Stimulated activated CD4-positive, alpha-beta T cell treated with anti-CD3 and anti-CD28 coated beads, Interleukin-2, amount 100 ng/mL, for 48 hours (primary cell): ENCODE measurements at regions not wholly inside any gene's neighbourhood (a gene's known extent, or its start where the extent isn't known, plus 50 kb on each side); places are given as distances from the start of the nearest gene placed in this dataset.

Experiments used
- DNase-seq, 2 donors: peaks; one replicate each; pipeline ENCODE4 v3.0.0-alpha.2; 2020

DNA sequence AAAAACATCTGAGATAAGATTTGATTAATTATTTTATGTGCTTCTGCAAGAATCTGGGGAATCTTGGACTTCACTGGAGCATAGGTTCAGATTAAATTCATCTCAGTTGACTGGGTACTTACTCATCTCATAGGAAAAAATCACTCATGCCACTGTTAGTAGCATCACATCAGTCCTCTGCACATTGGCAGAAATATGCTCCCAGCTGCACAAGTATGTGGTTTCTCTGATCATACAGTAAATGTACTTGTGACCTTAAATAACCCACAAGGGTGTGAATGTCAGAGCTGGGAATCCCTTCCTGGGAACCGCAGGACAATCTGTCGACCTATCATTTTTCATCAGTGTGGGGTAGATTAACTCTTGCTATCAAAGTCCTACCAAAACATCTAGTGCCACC is 203.7 kb upstream of the SLC24A2 start:
- DNase-seq: no peak

DNA sequence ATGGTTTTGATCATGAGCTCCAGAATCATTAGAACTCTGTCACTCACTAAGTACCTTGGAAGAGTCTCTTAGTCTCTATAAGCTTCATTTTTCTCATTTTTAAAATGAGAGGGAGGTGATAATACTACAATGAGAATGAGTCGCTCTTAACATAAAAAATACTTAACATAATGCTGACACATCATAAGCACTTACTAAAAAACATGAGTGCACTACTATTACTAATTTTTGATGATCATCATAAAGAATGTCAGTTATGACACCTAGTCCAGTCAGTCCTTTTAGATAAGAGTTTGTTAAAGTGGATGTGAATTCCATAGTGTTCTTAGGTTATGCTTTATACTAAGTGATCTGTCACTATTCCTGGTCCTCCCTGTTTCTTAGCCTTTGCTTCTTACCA is 200.4 kb upstream of the SLC24A2 start:
- no peak for DNase-seq

DNA sequence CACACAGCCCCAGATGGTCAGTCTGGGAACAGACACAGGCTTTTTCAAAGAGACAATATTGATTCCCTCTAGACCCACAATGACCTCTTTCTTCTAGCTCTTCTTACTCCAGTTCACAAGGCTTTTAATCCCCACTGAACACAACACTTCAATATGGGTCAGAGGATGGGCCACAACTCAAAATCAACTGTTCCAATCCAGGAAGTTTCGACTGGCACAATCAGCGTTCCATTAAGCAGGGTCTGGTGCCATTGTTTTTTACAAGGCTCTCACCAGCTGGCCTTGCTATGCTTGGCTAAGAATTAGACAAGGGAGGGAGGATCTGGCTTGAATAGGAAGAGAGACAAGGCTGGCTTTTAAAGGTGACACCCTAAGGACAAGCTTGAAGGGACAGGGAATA is 199.4 kb upstream of the SLC24A2 start:
- DNase-seq: no peak

DNA sequence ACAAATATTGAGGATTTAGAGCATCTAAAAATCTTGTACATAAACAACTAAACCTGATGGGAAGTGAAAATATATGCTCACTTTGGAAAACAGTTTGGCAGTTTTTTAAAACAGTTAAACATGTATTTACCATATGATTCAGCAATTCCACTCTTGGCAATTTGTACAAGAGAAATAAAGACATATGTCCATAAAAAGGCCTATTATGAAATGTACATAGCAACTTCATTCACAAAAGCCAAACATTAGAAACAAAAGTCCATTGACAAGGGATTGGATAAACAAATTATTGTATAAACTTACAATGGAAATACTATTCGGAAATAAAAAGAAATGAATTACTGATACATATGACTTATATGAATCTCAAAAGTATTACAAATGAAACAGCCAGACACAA is 196.2 kb upstream of the SLC24A2 start:
- DNase-seq: no peak

DNA sequence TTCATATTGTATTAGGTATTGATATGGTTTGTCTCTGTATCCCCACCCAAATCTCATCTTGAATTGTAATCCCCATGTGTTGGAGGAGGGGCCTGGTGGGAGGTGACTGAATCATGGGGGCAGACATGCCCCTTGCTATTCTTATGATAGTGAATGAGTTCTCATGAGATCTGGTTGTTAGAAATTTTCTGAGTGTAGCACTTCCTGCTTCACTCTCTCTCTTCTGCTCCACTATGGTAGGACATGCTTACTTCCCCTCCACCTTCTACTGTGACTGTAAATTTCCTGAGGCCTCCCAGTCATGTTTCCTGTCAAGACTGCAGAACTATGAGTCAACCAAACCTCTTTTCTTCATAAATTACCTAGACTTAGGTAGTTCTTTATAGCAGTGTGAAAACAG is 187.4 kb upstream of the SLC24A2 start:
- no peak for DNase-seq

DNA sequence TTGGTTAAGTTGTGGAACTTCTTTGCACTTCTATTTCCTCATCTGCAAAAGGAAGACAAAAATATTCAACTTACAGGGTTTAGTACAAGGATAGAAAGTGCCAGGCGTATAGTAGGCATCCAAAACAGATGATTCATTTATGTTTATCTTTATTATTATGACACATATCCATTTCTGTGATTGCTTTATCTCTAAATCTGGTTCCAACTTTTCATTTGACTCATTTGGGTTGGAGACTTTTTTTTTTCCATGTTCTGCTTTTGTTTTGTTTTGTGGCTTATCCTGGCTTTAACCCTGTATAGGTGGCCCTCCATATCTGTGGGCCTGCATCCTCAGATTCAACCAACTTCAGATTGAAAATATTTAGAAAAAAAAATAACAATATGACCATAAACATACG is 186.7 kb upstream of the SLC24A2 start:
- no peak for DNase-seq

DNA sequence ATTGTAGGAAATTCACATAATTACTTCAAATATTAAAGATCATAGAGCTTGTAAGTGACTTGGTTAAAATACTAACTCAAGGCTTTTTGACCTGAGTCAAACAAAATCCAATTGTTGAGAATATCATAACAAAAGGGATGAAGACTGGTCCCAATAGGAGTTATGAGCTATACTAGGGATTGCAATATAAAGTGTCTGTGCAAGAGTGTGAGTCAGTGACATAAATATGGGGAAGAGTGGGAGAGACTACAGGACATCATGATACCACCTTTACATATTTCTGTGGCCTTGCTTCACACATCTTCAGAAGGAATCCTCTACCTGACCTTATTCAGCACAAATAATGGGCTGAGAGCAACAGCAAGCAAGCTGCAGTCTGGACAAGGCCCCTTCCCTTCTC is 180.9 kb upstream of the SLC24A2 start:
- DNase-seq: no peak

DNA sequence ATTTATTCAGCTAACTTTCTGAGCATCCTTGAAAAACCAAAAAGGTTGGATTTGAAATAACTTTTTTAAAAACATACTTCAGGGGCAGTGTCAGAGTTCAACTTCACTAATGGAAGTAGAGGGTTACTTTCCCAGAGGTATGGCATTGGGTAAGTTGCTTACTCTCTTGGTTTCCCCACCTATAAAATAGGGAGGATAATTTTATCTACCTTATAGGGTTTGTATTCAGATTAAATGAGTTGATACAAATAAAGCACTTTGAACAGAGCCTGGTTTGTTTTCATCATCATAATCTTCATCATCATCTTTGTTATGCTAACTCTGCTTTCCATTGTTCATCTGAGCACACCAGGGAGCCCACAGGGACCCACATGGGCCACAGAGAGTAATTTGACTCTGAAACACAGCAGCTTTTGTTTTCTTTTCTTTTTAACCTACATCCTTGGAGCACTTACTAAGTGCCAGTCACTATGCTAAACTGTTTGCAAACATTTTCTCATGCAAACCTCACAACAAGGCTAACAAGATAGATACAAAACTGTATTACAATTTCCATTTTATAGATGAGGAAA is 179.1 kb upstream of the SLC24A2 start:
- DNase-seq: no peak

DNA sequence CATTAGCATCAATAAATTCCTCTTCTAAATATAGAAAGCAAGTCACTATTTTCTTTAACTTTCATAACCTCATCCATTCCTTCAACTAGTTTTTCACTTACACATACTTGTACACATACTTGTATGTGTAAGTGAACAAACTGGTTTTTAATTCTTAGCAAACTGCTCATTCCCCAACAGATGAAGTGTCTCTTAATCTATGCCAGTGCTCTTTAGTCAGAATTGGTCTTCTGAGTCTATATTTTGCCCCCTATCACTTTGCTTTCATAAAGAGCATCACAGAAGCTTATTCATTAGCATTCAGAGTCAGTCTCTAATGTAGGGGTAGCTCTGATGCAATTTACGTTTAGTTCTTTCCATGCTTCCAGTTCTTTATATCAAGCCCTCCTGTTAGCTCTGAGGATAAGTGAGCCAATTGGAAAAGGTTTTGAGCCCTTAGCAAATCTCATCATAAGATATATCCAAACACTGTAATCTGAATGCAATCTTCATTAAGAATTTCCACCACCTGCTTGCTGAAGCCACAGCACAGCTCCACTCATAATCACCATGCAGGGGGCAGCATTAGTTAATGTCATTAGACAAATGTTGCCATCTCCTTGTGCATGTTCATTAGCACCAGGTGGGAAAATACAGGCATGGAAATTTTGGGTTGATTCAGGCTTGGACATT is 178.5 kb upstream of the SLC24A2 start:
- DNase-seq: no peak

DNA sequence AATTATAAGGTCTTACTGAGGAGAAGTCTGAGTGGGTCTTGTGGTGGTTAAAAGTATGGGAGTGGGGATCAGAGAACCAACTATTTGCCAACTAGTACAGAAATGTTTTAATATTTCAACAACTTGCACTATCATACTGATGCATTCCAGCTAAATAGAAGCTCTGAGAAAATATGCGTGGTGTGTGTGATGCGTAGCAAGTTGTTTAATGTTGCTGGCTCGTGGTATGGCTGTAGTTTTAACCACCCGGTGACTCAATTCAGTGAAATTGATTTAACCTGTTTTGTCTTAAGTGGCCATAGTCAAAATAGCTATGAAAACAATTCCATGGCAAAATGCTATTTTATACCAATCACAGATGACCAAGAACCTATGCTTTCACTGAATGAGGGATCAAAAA is 176.5 kb upstream of the SLC24A2 start:
- DNase-seq: no peak

DNA sequence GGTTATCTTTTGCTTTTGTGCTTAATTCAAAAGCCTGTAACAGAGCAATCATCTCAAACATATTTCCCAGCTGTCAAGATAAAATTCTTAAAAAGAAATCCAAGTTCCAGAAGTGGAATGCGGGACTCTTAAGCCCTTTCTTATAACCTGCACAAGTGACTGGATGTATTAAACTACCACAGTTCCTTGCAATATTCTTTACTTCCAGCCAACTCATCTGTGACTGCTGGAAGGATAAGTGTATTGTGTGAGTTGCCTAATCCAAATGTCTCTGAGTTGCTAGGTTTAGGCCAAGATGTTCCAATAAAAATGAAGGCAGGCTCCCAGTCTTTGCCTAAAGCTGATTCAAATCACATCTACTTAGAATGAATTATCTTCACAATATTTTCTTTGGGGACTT is 159.2 kb upstream of the SLC24A2 start:
- no peak for DNase-seq

DNA sequence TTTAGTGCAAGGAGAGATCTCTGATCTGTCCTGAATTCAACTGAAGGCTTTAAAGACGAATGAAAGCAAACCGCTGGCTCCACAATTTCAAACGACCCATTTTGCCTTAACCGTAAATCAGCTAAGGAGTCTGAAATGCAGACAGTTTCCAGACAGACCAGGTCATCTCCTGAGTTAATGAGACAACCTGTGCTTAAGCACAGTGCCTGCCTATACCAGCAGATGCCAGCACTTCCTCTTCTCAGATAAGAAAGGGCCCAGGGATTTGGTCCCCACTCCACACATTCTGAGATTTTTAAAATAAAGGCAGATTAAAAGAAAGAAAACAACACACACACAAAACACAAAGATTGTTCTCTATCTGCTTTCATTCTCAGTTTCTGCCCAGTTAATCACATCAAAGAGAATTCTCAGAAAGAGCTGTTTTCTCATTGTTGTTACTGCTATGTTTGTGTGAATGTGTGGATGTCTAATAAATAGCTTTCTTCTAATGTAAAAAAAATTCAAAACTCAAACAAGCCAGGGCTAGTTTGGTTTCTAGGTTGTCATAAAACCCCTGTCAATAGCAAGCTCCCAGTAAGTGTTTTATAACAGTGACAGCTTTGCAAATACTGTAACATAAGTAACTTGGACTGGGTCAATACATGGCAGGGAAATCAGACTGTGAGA is 157.7 kb upstream of the SLC24A2 start:
- no peak for DNase-seq

DNA sequence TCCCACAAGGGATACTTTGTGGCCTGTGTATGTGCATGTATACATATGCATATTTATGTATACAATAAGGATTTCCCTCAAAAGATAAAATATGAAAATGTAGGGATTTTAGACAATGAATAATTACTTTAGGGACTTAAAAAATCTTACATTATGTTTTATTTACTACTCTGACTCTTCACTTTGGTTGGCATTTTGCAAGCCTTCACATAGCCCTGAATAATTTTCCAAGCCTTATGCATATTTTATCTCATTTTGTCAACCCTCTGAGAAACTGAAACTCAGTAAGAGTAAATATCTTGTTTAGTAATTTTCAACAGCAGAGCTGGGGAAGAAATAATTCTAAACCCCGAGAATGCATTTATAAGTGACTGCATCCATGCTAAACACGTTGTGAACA is 153.0 kb upstream of the SLC24A2 start:
- DNase-seq: no peak

DNA sequence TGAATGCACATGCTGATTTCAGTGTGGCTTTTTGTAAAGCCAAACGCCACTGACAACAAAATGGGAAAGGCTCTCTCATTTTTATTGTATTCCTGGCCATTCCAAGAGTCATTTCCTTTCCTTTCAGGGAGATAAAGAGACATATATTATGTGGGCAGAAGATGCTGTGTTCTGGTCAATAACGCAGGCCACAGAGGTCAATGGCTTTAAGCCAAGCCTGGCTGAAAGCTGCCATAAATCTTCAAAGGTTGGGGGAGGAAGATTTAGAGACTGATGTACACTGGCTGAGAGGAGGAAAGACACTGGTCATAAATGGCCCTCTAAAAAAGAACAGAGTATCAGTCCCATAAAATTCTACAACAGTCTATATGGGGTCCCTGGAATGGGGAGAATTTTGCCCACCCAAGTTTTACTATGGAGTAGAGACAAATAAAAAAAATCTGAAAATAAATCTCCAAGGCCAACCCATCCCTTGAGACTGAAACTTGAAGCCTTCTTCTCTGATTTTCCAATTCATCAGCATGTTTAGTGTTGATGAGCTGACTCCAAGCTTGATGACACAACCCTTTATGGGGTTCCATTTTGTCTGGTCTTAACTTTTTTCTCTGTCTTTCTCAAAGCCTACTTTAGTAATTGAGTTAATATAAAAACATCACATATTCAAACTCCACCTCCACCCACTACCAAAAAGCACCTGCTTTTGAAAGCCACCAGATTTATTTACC is 152.1 kb upstream of the SLC24A2 start:
- DNase-seq: no peak

DNA sequence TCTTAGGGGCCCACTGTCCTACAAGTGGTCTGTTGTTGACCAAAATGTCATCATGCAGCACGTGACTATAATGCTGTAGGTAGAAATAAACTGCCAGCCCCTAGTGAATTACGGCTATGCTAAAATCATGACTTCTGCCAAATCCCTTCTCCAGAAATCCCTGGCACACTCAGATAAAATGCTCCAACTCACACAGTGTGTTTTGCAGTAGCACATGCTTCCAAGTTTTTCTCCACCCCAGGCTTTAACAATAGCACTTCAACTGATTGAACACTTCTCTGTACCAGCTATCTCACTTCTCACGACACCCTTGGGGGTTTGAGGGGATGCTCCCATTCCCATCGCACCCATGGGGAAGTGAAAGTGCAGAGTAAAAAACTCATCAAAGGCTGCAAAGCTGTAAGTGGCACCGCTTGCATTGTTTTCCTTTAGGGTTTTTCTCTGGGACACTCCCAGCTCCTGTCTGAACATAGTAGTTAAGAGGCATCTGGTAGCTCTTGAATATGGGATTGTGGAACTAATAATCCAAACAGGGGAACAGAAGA is 151.0 kb upstream of the SLC24A2 start:
- DNase-seq: no peak

DNA sequence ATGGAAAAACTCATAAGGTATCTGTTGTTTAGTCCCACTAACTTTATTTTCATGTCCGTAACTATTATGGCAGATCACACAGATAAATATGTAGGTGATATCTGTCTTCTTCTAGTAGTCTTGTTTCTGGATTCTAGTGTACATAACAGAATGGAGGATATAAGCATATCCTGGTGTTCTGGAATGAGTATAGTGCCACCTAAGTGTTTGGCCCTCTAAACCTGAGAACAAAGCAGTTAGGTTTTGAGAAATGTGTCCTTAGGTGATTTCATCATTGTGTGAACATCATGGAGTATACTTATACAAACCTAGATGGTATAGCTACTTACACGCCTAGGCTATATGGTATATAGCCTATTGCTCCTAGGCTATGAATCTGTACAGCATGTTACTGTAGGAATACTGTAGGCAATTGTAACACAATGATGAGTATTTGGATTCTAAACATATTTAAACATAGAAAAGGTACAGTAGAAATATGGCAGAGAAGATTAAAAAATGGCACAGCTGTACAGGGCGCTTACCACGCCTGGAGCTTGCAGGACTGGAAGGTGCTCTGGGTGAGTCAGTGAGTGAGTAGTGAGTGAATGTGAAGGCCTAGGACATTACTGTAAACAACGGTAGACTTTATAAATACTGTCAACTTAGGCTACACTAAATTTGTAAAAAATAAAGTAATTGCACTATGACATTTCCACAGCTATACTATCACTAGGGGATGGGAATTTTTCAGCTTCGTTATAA is 150.3 kb upstream of the SLC24A2 start:
- DNase-seq: no peak

DNA sequence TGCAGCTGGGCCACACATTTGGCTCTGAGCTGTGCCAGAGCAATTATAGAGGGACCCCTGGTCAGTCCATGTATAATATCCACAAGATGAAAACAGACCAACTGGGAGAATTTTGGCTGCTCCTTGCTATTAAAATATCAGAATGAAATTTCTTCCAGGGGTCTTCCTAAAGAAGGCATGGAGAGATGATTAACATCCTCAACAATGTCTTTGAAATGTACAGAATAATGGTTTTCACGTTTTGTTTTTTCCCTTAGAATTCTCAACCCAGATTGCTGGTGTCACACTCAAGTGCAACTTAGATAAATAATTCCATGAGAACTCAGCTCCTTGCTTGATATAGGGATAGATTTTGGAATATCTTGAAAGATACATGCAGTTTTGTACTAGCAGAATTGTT is 148.3 kb upstream of the SLC24A2 start:
- DNase-seq: no peak

DNA sequence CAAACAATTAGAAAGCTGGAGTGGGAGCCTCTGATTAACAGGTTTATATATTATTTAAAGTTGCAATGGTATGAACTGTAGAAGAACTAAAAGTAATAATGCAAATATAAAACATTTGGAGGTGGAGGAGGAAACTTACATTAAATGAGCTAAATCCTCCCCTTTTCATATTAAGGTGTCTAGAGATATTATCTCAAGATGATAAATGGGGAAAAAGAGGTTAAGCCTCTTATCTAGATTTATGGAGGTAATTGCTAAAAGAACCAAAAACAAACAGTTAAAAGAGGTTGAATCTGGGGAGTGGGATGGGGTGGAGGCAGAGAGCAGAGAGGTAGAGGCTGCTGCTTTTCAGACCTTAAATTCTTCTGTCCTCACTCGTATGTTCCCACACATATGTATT is 147.8 kb upstream of the SLC24A2 start:
- no peak for DNase-seq

DNA sequence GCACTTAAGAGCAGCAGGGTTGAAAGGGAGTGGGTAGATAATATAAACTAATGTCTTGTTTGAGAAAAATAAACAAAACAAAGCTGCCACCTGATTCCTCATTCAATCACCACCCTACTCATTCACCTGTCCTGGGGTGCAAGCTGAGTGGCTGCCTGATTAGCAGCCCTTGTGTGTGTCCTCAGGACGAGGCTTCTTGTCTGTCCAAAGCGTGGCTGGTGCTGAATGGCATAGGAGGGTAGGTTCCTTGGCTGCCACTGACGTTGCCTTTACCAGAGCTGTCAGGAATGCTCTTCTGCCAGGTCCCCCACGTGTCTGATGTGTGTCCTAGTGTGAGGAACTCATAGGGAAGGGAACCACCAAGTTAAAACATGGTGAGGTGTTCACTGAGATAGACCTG is 146.6 kb upstream of the SLC24A2 start:
- no peak for DNase-seq

DNA sequence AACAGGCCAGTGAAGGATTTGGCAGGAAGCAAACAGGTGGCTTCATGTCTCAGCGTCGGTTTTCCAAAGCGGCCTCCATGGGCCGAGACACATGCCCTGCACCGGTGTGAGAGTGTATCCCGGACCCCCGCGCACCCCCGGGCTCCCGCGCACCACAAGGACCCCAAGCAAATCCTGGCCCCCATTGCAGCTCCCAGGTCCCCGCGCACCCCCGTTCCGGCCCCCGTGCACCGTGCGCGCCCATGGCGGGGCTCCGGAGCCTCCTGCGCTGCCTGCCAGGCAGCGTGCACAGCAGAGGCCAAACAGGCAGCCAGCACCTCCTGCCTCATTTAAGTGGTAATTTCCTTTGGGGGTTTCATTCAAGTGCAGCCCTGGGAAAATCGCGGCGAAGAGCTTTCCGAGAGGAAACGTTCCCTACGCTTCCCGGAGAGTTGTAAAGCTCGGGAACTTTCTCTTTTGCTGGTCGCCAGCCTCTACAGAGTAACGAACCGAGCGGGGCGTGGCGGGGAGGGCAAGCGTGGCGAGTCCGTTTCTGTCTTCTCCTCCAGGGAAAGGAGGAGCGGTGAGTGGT is 145.5 kb upstream of the SLC24A2 start:
- DNase-seq: no peak

DNA sequence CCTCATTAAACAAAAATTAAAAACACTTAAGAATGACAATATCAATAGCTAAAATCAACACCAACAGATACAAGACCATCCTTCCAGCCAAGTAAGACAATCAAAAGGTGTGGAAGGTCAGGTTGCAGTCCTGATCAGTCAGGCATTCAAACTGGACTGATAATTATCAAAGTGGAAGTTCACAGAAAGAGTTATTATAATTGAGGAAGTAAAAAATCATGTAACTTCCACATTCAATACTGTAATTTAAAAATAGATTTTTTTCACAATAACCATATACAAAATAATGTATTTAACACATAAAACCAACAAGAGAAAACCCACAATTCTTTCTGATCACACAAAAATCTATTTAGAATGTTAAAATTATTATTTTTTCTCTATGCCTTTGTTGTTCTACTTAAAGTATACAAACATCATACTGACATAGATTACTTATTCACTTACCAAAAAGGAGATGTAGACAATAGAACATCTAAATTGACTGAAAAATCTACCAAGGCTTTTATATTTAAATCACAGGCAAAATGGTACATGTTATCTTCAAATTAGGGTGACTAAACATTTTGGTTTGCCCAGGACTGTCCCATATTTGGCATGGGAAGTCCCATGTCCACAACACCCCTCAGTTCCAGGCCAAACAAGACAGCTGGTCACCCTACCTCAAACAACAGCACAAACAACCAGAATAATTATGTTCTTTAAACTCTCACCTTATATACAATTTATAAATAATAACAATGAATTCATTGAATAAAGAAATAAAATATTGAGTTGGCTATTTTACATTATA is 142.5 kb upstream of the SLC24A2 start:
- no peak for DNase-seq

DNA sequence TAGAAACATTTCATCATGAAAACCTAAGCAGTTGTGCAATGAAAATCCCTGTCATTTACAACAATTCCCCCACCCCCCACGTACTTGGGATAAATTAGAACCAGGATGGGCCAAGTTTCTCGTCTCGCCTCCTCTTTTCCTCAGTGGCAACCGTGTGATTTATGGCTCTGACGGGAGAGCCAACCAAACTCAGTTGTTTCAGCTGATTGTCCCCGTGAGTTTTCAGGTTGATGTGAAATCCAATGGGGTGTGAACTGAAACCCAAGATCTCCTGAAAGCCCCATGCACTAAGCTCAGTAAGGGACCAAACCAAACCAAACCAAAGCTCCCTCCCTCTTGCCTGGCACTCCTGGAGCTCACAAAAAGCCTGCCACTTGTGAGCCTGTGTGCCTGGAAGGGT is 138.7 kb upstream of the SLC24A2 start:
- DNase-seq: no peak
